Kidney (tissue), 13 donors: ENCODE measurements at regions not wholly inside any gene's neighbourhood (a gene's known extent, or its start where the extent isn't known, plus 50 kb on each side); places are given as distances from the start of the nearest gene placed in this dataset.
A peak's percentile ranks its signal among the peaks of the same experiment; 100 is the strongest.

ENCODE experiments used
- DNase-seq, 5 donors: peaks; one replicate each; pipeline ENCODE4 v3.0.0-alpha.2; 2013 to 2020
- FAIRE-seq: peaks from 2 replicates; lab custom pipeline; 2012; peaks lifted over from hg19 to GRCh38; lab: Jason Lieb, UNC
- H3K27ac ChIP-seq, 2 donors: one replicate each; pipeline ENCODE4 v1.7.0; 2013; ENCODE audit warnings: low read depth in 2 of 2, low read length in 2 of 2, inconsistent platforms in 1 of 2
- H3K27me3 ChIP-seq: one replicate; pipeline ENCODE4 v1.7.1; 2013; ENCODE audit warnings: low read length, inconsistent platforms; ENCODE audit not compliant: control insufficient read depth, insufficient read depth
- H3K36me3 ChIP-seq, 3 donors: one replicate each; pipeline versions ENCODE4 v1.7.0 to v1.7.1; 2013; ENCODE audit warnings: low read length in 3 of 3, control low read depth in 1 of 3, inconsistent platforms in 1 of 3; ENCODE audit not compliant: insufficient read depth in 3 of 3, control insufficient read depth in 2 of 3
- H3K4me1 ChIP-seq, 3 donors: one replicate each; pipeline versions ENCODE4 v1.7.0 to v1.7.1; 2013; ENCODE audit warnings: low read length in 3 of 3, inconsistent platforms in 1 of 3, low read depth in 1 of 3; ENCODE audit not compliant: control insufficient read depth in 2 of 3, insufficient read depth in 2 of 3
- H3K4me3 ChIP-seq, 3 donors: one replicate each; pipeline versions ENCODE4 v1.7.0 to v1.8.1; 2013; ENCODE audit warnings: low read length in 3 of 3, control low read depth in 1 of 3, inconsistent platforms in 1 of 3
- H3K9ac ChIP-seq, 3 donors: one replicate each; pipeline versions ENCODE4 v1.7.0 to v1.7.1; 2013; ENCODE audit warnings: low read length in 3 of 3, control low read depth in 1 of 3, inconsistent platforms in 1 of 3
- H3K9me3 ChIP-seq, 3 donors: one replicate each; pipeline versions ENCODE4 v1.7.0 to v1.7.1; 2013; ENCODE audit warnings: low read length in 3 of 3, control low read depth in 1 of 3, inconsistent platforms in 1 of 3; ENCODE audit not compliant: control insufficient read depth in 2 of 3, insufficient read depth in 1 of 3
- CTCF ChIP-seq: IDR thresholded peaks from 3 replicates; pipeline ENCODE4 v1.5.1; 2012; ENCODE audit warnings: mild to moderate bottlenecking, moderate library complexity, borderline replicate concordance; ENCODE audit not compliant: insufficient read depth; ENCODE audit errors: extremely low read depth
- intact Hi-C: fragments of 100-400 bp; cut with DNase I; formaldehyde crosslinking; loops from one replicate; pipeline ENCODE4 v1.11.1; 2022
- donor health status: control.
- donor health status: control.
- donor health status: control.
- donor health status: control.
- donor health status: control.
- donor health status: DM: yes; HTN: yes; CAD: no.
- donor health status: Normal renal cell carcinoma (clear cell type).

- FAIRE-seq = no peak
- H3K27ac ChIP-seq = no peak overlapping the region
- H3K36me3 ChIP-seq = no peaks in the 10 kb centered on the region
- H3K9ac ChIP-seq = no peak overlapping the region
- H3K9me3 ChIP-seq = no peaks in the 10 kb centered on the region
- intact Hi-C loops = no loop called here
- H3K4me1 ChIP-seq = no peaks in the 10 kb centered on the region
- no peak overlapping the region for H3K4me3 ChIP-seq
- no peak for TF ChIP-seq CTCF
- H3K27me3 ChIP-seq = no peaks in the 10 kb centered on the region
- no peak for DNase-seq
These were observed 399.5 kb downstream of the MATN1 start for GRCh38 chr1:30323841-30324240.

GRCh38 chr1:30323352-30323751, 400.0 kb downstream of the MATN1 start:
- intact Hi-C loops = no loop called here
- H3K27me3 ChIP-seq = no peaks in the 10 kb centered on the region
- TF ChIP-seq CTCF = no peak
- H3K4me3 ChIP-seq = no peak overlapping the region
- no peak overlapping the region for H3K27ac ChIP-seq
- H3K36me3 ChIP-seq = no peaks in the 10 kb centered on the region
- no peak overlapping the region for H3K9ac ChIP-seq
- DNase-seq (peak in 1 of 5 donors; percentile 7), FAIRE-seq (no peak)
- H3K9me3 ChIP-seq = no peaks in the 10 kb centered on the region
- H3K4me1 ChIP-seq = no peaks in the 10 kb centered on the region

- DNase-seq = peak in 2 of 5 donors; percentile 5 to 45
- Histone ChIP-seq H3K36me3 (no peaks in the 10 kb centered on the region), H3K9me3 (no peaks in the 10 kb centered on the region), H3K9ac (no peak overlapping the region), H3K27me3 (no peaks in the 10 kb centered on the region), H3K4me1 (no peaks in the 10 kb centered on the region), H3K4me3 (no peak overlapping the region), H3K27ac (no peak overlapping the region)
- no peak for TF ChIP-seq CTCF
- FAIRE-seq = no peak
- intact Hi-C loops = no loop called here
These were observed 400.5 kb downstream of the MATN1 start for GRCh38 chr1:30322859-30323257.

DNA sequence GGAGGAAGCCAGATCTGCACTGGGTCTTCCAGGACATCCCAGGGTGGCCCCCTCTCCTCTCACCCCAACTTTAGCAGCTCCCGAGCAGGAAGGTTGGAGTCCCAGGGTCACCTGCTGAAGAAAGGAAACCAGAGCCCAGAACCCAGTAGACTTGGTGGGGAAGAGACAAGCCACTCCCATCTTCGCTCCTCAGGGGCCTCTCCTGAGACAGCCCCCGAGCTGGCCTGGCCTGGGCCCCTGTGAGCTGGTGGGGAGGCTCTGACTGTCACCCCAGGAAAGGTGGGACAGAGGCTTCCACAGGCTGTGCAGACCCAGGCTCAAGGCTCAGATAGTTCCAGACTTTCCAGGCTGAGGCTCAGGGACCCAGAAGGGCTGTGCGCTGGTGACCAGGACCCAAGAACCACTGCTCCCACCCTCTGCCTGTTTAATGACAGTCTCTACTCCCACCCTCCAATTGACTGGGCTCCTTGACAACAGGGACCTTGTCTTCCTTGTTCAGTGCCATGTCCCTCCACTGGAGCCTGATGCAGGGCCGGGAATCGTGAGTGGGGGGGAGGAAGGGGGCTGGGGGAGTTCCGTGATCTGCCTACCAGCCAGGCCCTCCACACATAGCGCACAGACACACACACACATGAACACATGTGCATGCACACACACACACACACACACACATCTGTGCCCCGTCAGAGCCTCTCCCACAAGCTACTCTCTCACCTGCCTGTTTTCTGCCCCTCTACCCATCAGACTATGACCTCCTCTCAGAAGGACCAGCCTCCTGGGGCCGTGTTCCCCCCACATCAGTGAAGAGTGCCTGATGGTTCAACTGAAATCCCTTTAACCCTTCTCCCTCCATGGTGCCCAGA, 401.2 kb downstream of the MATN1 start:
- H3K27me3 ChIP-seq = no peaks in the 10 kb centered on the region
- no peaks in the 10 kb centered on the region for H3K9me3 ChIP-seq
- no peaks in the 10 kb centered on the region for H3K4me1 ChIP-seq
- no peak for TF ChIP-seq CTCF
- DNase-seq (peak in 1 of 5 donors; percentile 7), FAIRE-seq (no peak)
- intact Hi-C loops = no loop called here
- no peak overlapping the region for H3K9ac ChIP-seq
- H3K4me3 ChIP-seq = no peak overlapping the region
- no peak overlapping the region for H3K27ac ChIP-seq
- no peaks in the 10 kb centered on the region for H3K36me3 ChIP-seq
